Activated naive CD4-positive, alpha-beta T cell treated with anti-CD3 and anti-CD28 coated beads, Interleukin-2, amount 10 ng/mL, durations not matched to agents 7 days and 5 days (primary cell): ENCODE measurements at regions not wholly inside any gene's neighbourhood (a gene's known extent, or its start where the extent isn't known, plus 50 kb on each side); places are given as distances from the start of the nearest gene placed in this dataset.
"Not testable (repeated sequence)": the region's sequence is repeated elsewhere in the genome, so short reads cannot be mapped to it uniquely, and the experiment has no call there.

Experiments used
- CTCF ChIA-PET: fragments of 350-600 bp; sonication (Branson Sonifier 250); formaldehyde crosslinking; loops from one replicate; lab custom pipeline; 2021; ENCODE audit warnings: antibody characterized with exemption; lab: Charles Lee
- DNase-seq: peaks from one replicate; pipeline ENCODE4 v3.0.0-alpha.2; 2020
- H3K27ac Mint-ChIP-seq: one replicate; pipeline ENCODE4 v1.8.0; 2021; ENCODE audit warnings: mild to moderate bottlenecking, moderate library complexity, mixed read lengths
- H3K27me3 Mint-ChIP-seq: one replicate; pipeline ENCODE4 v1.8.0; 2021; ENCODE audit warnings: mild to moderate bottlenecking, mixed read lengths
- H3K36me3 Mint-ChIP-seq: one replicate; pipeline ENCODE4 v1.8.0; 2021; ENCODE audit warnings: mixed read lengths
- H3K4me1 Mint-ChIP-seq: one replicate; pipeline ENCODE4 v1.8.0; 2021; ENCODE audit warnings: mixed read lengths
- H3K4me3 Mint-ChIP-seq: one replicate; pipeline ENCODE4 v1.8.0; 2021; ENCODE audit warnings: mild to moderate bottlenecking, moderate library complexity, mixed read lengths
- H3K9me3 Mint-ChIP-seq: one replicate; pipeline ENCODE4 v1.8.0; 2021; ENCODE audit warnings: mixed read lengths

- no peaks in the 10 kb centered on the region for H3K27me3 Mint-ChIP-seq
- DNase-seq: no peak
- no peaks in the 10 kb centered on the region for H3K36me3 Mint-ChIP-seq
- H3K27ac Mint-ChIP-seq: no peak overlapping the region
- peaks cover 9% of the 10 kb centered on the region for H3K9me3 Mint-ChIP-seq
- no peak overlapping the region for H3K4me3 Mint-ChIP-seq
- CTCF ChIA-PET: no interaction called here
- H3K4me1 Mint-ChIP-seq: no peaks in the 10 kb centered on the region
These were observed 663.8 kb downstream of the FLRT2 start for GRCh38 chr14:86193756-86194155.

GRCh38 chr14:86179980-86180379 is 650.0 kb downstream of the FLRT2 start:
- Mint-ChIP-seq H3K9me3 (peaks cover 16% of the 10 kb centered on the region), H3K36me3 (no peaks in the 10 kb centered on the region), H3K27ac (no peak overlapping the region), H3K4me3 (no peak overlapping the region), H3K27me3 (no peaks in the 10 kb centered on the region), H3K4me1 (no peaks in the 10 kb centered on the region)
- no peak for DNase-seq
- CTCF ChIA-PET: no interaction called here

GRCh38 chr14:86168371-86168770 is 638.4 kb downstream of the FLRT2 start:
- Mint-ChIP-seq H3K4me3 (no peak overlapping the region), H3K27ac (no peak overlapping the region), H3K27me3 (no peaks in the 10 kb centered on the region), H3K4me1 (no peaks in the 10 kb centered on the region), H3K9me3 (peaks cover 10% of the 10 kb centered on the region), H3K36me3 (no peaks in the 10 kb centered on the region)
- DNase-seq: no peak
- CTCF ChIA-PET: no interaction called here

- Mint-ChIP-seq H3K27me3 (no peaks in the 10 kb centered on the region), H3K36me3 (no peaks in the 10 kb centered on the region), H3K4me3 (no peak overlapping the region), H3K4me1 (no peaks in the 10 kb centered on the region), H3K9me3 (peaks cover 8% of the 10 kb centered on the region), H3K27ac (no peak overlapping the region)
- DNase-seq: no peak
- CTCF ChIA-PET: no interaction called here
These were observed 636.6 kb downstream of the FLRT2 start for GRCh38 chr14:86166541-86166940.

GRCh38 chr14:86153480-86153879 is 623.5 kb downstream of the FLRT2 start:
- CTCF ChIA-PET: no interaction called here
- no peak for DNase-seq
- no peaks in the 10 kb centered on the region for H3K4me1 Mint-ChIP-seq
- H3K27me3 Mint-ChIP-seq: no peaks in the 10 kb centered on the region
- no peaks in the 10 kb centered on the region for H3K36me3 Mint-ChIP-seq
- no peak overlapping the region for H3K27ac Mint-ChIP-seq
- H3K9me3 Mint-ChIP-seq: peaks cover 9% of the 10 kb centered on the region
- no peak overlapping the region for H3K4me3 Mint-ChIP-seq

- Mint-ChIP-seq H3K36me3 (no peaks in the 10 kb centered on the region), H3K27ac (no peak overlapping the region), H3K4me3 (no peak overlapping the region), H3K4me1 (no peaks in the 10 kb centered on the region), H3K9me3 (peaks cover 17% of the 10 kb centered on the region), H3K27me3 (no peaks in the 10 kb centered on the region)
- DNase-seq: no peak
- CTCF ChIA-PET: no interaction called here
These were observed 613.3 kb downstream of the FLRT2 start for GRCh38 chr14:86143248-86143647.

- Mint-ChIP-seq H3K27me3 (no peaks in the 10 kb centered on the region), H3K36me3 (no peaks in the 10 kb centered on the region), H3K9me3 (peaks cover 19% of the 10 kb centered on the region), H3K4me3 (no peak overlapping the region), H3K27ac (no peak overlapping the region), H3K4me1 (no peaks in the 10 kb centered on the region)
- CTCF ChIA-PET: no interaction called here
- DNase-seq: no peak
These were observed 612.0 kb downstream of the FLRT2 start for GRCh38 chr14:86141966-86142365.

GRCh38 chr14:86129426-86129825 is 599.5 kb downstream of the FLRT2 start:
- CTCF ChIA-PET: no interaction called here

GRCh38 chr14:86124328-86124727 is 594.4 kb downstream of the FLRT2 start:
- CTCF ChIA-PET: no interaction called here
- Mint-ChIP-seq H3K27ac (no peak overlapping the region), H3K4me3 (no peak overlapping the region), H3K9me3 (peaks cover 10% of the 10 kb centered on the region), H3K4me1 (no peaks in the 10 kb centered on the region), H3K36me3 (no peaks in the 10 kb centered on the region), H3K27me3 (no peaks in the 10 kb centered on the region)
- DNase-seq: no peak

More at GRCh38 chr14:86129426-86129825, 599.5 kb downstream of the FLRT2 start:
- no peak for DNase-seq
- no peaks in the 10 kb centered on the region for H3K27me3 Mint-ChIP-seq
- H3K36me3 Mint-ChIP-seq: no peaks in the 10 kb centered on the region
- H3K4me1 Mint-ChIP-seq: no peaks in the 10 kb centered on the region
- H3K9me3 Mint-ChIP-seq: peaks cover 3% of the 10 kb centered on the region
- H3K4me3 Mint-ChIP-seq: no peak overlapping the region
- no peak overlapping the region for H3K27ac Mint-ChIP-seq

GRCh38 chr14:86115972-86116371 is 586.0 kb downstream of the FLRT2 start:
- Mint-ChIP-seq H3K4me3 (no peak overlapping the region), H3K27ac (no peak overlapping the region), H3K36me3 (no peaks in the 10 kb centered on the region), H3K9me3 (peaks cover 11% of the 10 kb centered on the region), H3K4me1 (no peaks in the 10 kb centered on the region), H3K27me3 (no peaks in the 10 kb centered on the region)
- DNase-seq: no peak
- CTCF ChIA-PET: no interaction called here

- DNase-seq, H3K4me1 Mint-ChIP-seq, CTCF ChIA-PET, H3K27me3 Mint-ChIP-seq, H3K36me3 Mint-ChIP-seq, H3K4me3 Mint-ChIP-seq, H3K27ac Mint-ChIP-seq: not testable (repeated sequence)
- H3K9me3 Mint-ChIP-seq: peaks cover 12% of the 10 kb centered on the region
These were observed 580.9 kb downstream of the FLRT2 start for GRCh38 chr14:86110871-86111270.

GRCh38 chr14:86104691-86105265 is 574.8 kb downstream of the FLRT2 start:
- H3K27me3 Mint-ChIP-seq: no peaks in the 10 kb centered on the region
- H3K27ac Mint-ChIP-seq: no peak overlapping the region
- no peak for DNase-seq
- H3K36me3 Mint-ChIP-seq: no peaks in the 10 kb centered on the region
- CTCF ChIA-PET: no interaction called here
- H3K4me1 Mint-ChIP-seq: no peaks in the 10 kb centered on the region
- H3K4me3 Mint-ChIP-seq: no peak overlapping the region
- H3K9me3 Mint-ChIP-seq: peaks cover 14% of the 10 kb centered on the region

- CTCF ChIA-PET: no interaction called here
- H3K36me3 Mint-ChIP-seq: no peaks in the 10 kb centered on the region
- no peak for DNase-seq
- no peaks in the 10 kb centered on the region for H3K27me3 Mint-ChIP-seq
- H3K9me3 Mint-ChIP-seq: peaks cover 12% of the 10 kb centered on the region
- no peak overlapping the region for H3K27ac Mint-ChIP-seq
- H3K4me1 Mint-ChIP-seq: no peaks in the 10 kb centered on the region
- no peak overlapping the region for H3K4me3 Mint-ChIP-seq
These were observed 564.6 kb downstream of the FLRT2 start for GRCh38 chr14:86094512-86094911.

- DNase-seq: no peak
- CTCF ChIA-PET: no interaction called here
- peaks cover 10% of the 10 kb centered on the region for H3K9me3 Mint-ChIP-seq
These were observed 561.9 kb downstream of the FLRT2 start for GRCh38 chr14:86091811-86092210.

GRCh38 chr14:86088156-86088555 is 558.2 kb downstream of the FLRT2 start:
- Mint-ChIP-seq H3K27ac (no peak overlapping the region), H3K9me3 (peaks cover 3% of the 10 kb centered on the region), H3K4me3 (no peak overlapping the region), H3K36me3 (no peaks in the 10 kb centered on the region), H3K27me3 (no peaks in the 10 kb centered on the region), H3K4me1 (no peaks in the 10 kb centered on the region)
- DNase-seq: no peak
- CTCF ChIA-PET: no interaction called here

More at GRCh38 chr14:86091811-86092210, 561.9 kb downstream of the FLRT2 start:
- H3K27ac Mint-ChIP-seq: no peak overlapping the region
- no peaks in the 10 kb centered on the region for H3K4me1 Mint-ChIP-seq
- H3K36me3 Mint-ChIP-seq: no peaks in the 10 kb centered on the region
- no peaks in the 10 kb centered on the region for H3K27me3 Mint-ChIP-seq
- H3K4me3 Mint-ChIP-seq: no peak overlapping the region

- no peaks in the 10 kb centered on the region for H3K27me3 Mint-ChIP-seq
- no peak for DNase-seq
- CTCF ChIA-PET: no interaction called here
- peaks cover 3% of the 10 kb centered on the region for H3K9me3 Mint-ChIP-seq
- no peak overlapping the region for H3K4me3 Mint-ChIP-seq
- no peaks in the 10 kb centered on the region for H3K4me1 Mint-ChIP-seq
- no peak overlapping the region for H3K27ac Mint-ChIP-seq
- no peaks in the 10 kb centered on the region for H3K36me3 Mint-ChIP-seq
These were observed 557.4 kb downstream of the FLRT2 start for GRCh38 chr14:86087377-86087776.
